ENCODE measurements at regions not wholly inside any gene's neighbourhood (a gene's known extent, or its start where the extent isn't known, plus 50 kb on each side); places are given as distances from the start of the nearest gene placed in this dataset.

DNA sequence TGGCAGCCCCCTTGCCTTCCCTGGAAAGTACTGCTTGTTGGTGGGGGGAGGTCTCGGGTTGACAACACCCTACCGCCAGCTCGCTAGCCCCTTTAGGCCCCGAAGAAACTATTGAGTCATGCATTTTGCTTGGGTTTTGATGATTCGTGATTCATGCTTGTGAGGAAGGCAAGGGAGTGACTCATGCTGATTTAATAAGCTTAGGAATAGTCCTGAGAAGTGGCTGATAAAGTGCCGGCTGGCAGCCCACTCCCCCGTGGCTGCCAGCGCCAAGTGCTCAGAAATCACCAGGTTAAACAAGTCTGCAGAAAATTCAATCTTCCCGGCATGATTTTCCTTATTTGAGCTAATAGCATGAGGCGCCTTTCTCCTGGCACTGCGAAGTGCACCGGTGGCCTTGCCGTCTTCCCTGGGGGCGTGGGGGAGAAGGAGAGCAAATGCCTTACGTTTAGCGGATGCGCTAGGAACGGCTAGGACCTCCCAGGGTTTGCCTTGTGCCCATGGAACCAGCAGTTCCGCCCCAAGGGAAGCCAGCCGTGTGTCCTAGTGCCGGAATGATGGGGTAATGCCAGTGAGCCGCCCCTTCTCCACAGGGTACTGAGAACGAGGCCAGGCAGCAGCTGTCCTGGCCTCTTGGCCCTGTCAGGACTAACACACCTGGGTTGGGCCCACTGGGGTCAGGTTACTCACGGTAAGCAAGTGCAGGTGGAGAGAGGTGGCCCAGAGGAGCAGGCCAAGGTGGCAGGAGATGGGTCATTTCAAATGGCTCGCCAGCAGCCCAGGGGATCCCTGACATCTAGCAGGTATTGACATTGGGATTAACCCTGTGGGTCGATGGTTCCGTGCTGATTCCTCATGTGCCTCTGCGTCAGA lies 151.9 kb downstream of the MACROH2A1 start:
- DNase-seq = peak; percentile 95

DNA sequence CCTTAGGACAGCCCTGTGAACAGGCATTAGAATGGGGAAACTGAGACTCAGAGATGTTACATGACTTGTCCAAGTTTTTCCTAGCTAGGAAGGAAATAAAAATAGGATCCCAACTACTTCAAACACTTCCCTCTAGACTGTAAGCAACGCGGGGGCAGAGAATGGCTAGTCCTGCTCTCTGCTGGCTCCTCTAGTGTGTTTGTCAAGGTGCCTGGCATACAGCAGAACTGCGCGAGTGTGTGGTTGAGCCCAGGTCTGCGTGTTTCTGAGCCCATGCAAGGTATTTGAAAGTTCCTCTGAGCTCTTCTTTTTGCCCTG lies 152.5 kb downstream of the MACROH2A1 start:
- DNase-seq = peak; percentile 29

- DNase-seq = peak; percentile 87
These were observed 153.2 kb downstream of the MACROH2A1 start for GRCh38 chr5:135245521-135246499.

DNA sequence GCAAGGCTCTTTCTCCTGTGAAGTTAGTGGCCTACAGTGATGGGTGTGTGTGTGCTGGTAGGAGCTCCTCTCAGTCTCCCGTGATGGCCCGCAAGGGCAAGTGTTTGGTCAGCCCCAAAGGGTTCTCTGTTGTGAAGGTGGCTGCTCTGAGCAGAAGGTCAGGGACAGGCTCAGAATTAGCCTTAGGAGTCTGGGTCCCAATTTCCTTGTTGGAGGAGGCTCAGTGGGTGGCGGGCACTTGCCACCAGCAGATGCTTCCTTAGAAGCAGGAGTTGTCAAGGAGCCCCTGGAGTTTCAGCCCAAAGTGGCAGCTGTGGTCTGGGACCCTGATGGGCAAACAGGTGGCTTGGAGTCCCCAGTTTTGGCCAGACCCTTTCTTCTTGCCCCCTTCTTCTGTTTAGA lies 154.4 kb downstream of the MACROH2A1 start:
- DNase-seq = no peak

GRCh38 chr5:135243556-135244285 lies 155.3 kb downstream of the MACROH2A1 start:
- DNase-seq = no peak

DNA sequence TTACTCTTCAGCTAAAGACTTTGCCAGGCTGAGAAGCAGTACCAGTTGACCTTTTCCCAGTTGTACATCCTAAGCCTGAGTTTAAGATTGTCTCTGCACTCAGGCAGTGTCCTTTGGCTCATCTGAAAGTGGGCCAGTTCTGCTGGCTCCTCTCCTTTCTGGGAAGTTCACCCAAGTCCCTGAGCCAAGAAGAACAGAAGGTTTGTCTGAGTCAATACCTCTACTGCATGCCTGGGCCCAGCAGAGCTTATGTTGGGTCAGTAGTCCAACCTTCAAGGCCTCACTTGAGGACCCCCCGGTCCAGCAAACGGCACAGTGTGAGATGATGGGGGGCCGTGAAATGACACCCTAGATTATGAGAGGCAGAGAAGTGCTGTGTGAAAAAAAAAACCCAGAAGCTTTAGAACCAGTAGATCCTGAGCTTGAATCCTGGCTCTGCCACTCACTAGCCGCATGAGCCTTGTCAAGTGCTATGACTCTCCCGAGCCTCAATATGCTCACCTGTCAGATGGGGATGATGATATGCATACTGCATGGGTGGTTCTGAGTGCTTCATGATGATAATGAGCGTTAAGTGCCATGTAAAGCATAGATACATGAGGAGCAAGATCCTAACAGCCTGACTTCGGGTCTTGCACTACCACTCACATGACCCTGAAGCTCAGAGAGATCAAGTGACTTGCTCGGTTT lies 156.0 kb downstream of the MACROH2A1 start:
- DNase-seq = peak; percentile 7

- peak; percentile 73 for DNase-seq
These were observed 156.8 kb downstream of the MACROH2A1 start for GRCh38 chr5:135242021-135242865.

DNA sequence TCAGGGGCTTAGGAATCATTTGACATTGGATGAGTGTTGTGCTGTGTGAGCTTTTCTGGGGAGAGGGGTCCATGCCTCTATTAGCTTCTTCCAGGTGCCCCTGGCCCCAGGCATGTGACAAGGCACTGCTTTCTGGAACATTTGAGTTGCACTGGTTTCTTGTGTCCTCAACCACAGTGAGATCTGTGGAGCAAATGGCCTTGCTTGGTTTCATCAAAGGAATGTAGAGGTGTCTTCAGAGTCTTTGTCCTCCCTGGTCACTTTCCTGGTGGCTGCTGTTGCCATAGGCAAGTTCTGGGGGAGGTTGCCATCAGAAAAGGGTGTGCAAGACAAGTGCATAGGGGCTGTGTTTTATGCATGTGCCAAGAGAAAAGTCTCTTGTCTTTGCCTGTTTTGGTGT lies 157.5 kb downstream of the MACROH2A1 start:
- DNase-seq = no peak

GRCh38 chr5:135240781-135241360 lies 158.2 kb downstream of the MACROH2A1 start:
- no peak for DNase-seq

DNA sequence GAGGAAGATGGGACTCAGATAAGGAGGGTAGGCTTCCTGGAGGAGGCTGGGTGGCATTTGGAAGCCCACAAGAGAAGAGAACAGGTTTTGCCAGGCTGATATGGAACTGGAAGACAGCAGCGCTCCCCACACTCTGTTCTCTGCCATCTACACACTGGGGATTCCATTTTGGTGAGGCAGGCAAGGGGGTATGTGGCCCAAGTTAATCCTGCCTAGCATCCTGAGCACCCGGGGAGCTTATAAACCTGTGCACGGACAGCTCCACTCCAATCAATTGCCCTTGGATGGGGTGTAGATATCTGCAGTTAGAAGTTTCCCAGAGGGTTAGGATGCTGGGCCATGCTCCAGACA lies 158.8 kb downstream of the MACROH2A1 start:
- DNase-seq = no peak

DNA sequence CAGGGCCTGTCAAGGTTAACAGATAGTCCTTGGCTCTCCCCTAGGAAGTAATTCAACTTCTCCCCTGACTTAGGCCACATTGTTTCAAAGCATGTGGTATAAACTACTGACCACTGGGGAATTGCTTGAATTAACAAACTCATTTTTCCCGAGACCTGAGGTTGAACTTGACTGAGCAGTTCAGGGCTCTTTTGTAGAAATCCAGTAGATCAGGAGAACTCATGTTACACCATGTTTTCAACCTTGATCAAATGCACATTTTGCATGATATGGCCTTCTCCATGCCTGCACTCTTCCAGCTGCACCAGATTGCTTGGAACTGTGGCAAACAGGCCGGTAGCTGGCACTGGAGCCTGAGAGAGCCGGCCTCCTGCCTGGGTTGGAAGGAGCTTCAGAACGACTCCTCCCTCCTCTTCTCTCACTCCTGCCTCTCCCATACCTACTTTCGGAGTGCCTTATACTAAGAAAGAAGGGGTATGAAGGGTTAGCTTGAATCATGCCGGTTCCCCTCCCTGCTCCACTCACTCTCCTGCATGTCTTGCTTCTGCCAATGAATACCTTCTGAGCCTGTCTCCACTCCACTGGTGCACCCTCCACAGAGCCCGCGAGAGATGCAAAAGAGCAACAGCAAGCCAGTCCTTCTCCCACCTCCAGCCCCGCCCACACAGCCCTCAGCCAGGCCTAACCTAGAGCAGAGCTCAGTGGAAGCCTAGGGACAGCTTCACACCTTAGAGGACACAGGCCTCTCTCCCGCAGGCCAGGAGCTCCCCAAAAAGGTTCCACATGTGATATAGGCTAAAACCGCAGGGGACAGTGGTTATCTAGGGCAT lies 159.4 kb downstream of the MACROH2A1 start:
- DNase-seq = no peak

- no peak for DNase-seq
These were observed 160.2 kb downstream of the MACROH2A1 start for GRCh38 chr5:135238622-135239452.

DNA sequence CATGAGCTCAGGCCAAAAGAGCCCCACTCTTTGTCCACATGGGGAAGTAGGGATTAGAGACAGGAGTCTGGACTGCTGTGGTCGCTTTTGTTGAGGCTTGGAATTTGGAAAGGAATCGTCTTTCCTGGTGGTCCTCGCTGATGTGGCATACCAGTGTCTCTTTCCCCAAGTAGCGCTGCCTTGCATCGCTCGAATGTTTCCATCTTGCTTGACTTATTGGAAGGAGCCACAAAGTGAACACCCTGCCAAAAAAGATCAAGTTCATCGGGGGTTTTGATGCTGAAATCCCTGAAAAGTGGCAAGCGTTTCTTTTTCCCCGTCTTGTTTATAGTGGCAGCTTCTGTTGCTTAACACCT lies 161.3 kb downstream of the MACROH2A1 start:
- no peak for DNase-seq

DNA sequence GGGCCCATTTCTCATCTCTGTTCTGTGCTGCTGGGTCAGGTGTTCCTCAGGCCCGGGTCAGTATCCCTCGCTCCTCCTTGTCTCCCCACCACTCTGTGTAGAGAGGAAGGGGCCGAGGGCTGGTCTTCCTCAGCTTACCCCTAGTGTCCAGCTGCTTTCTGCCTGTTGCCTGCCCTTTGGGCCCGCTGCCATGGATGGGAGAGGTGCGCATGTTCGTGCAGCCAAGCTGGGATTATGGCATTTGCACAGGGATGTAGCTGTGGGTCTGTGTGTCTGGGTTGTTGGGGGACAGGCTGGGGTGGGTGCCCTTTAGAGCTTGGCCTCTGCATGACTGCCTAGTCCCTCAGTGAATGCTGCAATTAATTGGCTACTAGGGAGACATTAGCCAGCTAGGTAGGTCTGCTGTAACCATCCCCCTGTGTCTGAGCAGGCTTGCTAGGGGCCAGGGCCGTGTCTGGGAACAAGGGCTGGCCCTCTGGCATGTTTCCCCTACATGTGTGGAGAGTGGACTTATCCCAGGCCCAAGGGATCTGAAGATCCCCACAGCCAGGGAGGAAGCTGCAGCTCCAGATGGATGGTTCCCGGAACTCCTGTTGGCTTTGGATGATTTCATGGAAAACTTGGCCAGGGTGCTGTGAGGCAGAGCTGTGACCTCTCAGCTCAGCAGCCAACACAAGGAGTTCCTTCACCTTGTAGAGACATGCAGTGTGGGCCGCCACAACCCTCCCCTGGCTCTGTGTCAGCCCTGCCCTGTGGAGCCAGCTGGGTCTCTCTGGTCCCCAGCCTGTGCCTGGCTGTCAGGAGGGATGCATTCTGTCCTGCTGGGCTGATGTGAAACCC lies 161.9 kb downstream of the MACROH2A1 start:
- no peak for DNase-seq

DNA sequence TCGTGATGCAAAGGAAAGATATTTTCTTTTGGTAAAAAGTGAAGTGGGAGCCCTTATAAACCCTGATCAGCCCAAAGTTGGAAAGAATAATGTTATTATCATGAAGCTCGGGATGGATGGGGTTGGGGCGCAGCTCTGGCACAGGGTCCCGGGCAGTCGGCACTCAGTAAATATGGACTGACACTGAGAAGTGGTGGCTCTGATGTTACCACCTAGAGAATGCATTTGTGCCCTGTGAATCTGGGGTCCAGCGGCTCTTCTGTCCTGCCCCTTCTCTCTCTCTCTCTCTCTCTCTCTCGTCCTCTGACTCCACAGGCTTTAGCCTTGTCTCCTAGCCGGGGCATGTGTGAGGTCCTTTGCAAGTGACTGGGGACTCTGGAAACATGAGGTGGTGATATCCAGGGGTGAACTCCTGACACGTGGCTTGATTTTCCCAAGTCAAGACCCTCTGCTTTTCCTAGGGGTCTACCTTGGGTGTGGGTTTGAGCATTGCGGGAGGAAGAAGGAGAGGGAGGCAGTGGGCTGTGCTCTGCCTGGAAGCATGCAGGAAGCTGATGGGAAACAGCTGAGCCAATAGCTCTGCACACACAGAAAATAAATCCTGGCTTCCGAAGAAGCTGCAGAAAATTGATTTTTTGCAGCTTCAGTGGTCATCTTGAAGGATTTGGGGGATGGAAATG lies 162.7 kb downstream of the MACROH2A1 start:
- no peak for DNase-seq

DNA sequence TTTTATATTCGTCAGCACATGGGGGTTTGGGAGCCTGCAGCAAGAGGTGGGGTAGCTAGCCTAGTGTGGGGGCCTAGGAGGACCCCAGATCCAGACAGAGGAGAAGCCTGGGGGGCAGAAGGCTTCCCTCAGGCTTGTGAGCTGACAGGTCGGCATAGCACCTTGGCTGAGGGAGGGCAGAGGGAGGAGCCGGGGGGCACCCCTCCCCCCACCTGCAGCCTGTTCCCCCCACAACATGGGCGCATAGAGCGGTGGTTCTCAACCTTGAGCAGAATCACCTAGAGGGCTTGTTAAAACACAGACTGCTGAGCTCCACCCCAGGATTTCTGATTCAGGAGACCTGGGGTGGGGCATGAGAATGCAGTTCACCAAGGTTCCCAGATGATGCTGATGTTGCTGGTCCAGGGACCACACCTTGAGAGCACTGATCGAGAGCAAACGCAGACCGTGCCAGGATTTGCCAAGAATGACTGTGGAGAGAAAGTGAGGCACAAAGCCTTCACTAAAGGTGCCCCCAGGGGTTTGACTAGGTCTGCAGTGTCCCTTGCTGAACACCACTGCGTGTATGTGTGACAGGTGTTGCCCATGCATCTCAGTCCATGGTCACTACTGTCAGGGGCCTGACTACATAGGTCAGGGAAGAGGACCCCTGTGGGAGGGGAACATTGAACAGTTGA lies 163.3 kb downstream of the MACROH2A1 start:
- DNase-seq = no peak

GRCh38 chr5:135234666-135235401 lies 164.2 kb downstream of the MACROH2A1 start:
- DNase-seq = no peak
